ENCODE measurements at regions not wholly inside any gene's neighbourhood (a gene's known extent, or its start where the extent isn't known, plus 50 kb on each side); places are given as distances from the start of the nearest gene placed in this dataset.
A peak's percentile ranks its signal among the peaks of the same experiment; 100 is the strongest.
"Not testable (repeated sequence)": the region's sequence is repeated elsewhere in the genome, so short reads cannot be mapped to it uniquely, and the experiment has no call there.

GRCh38 chr6:27806981-27807440 lies 105.2 kb downstream of the OR2B2 start:
- DNase-seq (ENCODE audit: low spot score): peak; percentile 62

GRCh38 chr6:27805347-27805746 lies 106.8 kb downstream of the OR2B2 start:
- peak; percentile 11 for DNase-seq (ENCODE audit: low spot score)

DNA sequence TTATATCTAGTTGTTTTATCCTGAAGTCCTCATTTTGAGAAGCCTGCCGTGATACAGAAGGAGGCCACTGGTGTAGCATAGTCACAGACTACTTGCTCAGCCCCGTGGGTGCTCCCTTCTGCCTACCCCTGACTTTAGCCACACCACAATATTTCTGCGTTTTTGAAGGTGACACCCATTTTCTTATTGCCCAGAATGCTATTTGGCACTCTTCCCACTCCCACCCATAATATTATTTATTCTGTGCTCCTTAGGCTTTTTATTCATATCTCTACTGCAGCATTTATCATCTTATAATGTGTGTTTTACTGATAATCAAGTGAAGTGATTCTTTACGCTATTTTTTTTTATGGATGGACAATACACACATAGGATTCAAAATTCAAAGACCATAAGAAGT lies 107.3 kb downstream of the OR2B2 start:
- peak; percentile 7 for DNase-seq (ENCODE audit: low spot score)

DNA sequence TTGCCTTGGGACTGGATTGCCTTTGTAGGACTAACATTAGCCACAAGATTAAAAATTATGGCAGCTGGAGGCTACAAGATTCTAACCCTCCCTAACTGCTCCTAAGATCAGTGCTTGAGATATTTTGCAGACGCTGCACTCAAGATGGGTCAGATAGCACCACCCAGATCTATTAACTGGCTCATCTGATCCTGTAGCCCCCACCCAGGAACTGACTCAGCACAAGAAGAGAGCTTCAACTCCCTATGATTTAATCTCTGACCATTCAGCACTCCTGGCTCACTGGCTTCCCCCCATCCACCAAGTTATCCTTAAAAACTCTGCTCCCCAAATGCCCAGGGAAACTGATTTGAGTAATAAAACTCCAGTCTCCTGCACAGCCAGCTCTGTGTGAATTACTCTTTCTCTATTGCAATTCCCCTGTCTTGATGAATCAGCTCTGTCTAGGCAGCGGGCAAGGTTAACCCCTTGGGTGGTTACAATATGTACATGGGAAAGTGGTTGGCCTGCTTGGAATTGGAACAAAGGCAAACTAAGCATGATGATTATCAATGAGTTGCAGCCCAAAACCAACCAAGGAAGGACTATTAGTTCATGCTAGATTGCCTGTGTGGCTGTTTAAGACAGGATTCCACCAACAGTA lies 111.3 kb downstream of the OR2B2 start:
- DNase-seq (ENCODE audit: low spot score): no peak

DNA sequence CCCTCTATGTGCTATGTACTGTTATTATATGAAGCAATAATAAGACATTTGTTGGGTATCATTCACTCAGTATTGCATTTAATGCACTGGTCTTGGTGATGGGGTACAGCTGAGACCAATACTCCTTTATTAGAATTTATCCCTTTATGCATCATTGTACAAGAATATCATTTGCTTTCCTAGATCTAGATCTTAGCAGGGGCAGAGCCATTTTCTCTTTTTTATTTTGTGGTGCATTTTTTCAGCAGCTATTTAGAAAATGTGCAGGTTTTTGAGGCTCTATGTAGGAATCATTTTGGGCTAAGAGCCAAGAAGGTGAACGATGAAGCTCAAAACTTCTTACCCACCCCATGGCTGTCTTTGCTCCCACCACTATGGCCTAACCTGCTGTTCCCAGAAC lies 114.2 kb downstream of the OR2B2 start:
- DNase-seq (ENCODE audit: low spot score): no peak

DNA sequence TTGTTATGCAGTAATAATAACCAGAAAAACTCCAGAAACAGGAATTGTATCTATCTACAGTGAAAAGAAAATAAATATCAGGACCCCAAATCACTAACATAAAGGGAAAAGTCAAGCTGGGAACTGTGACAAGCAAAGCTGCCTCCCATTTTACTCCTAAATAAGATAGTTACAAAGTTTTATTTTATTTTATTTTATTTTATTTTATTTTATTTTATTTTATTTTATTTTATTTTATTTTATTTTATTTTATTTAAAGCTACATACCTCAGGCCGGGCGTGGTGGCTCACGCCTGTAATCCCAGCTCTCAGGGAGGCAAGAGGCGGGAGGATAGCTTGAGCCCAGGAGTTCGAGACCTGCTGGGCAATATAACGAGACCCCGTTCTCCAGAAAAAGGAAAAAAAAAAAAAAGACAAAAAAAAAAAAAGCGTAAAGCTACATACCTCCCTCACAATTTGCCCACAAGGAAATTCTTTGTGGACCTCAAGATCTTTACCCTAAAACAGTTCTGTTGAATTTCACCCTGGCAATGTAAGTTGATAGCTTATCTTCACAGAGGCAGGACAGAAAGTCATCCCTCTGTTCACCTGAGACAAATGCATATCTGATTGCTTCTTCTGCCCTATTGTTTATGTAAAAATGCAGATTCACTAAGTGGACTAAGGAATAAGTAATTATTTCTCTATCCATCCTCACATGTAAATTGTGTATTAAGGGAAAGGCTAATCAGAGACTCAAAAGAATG lies 115.3 kb downstream of the OR2B2 start:
- DNase-seq (ENCODE audit: low spot score): not testable (repeated sequence)

DNA sequence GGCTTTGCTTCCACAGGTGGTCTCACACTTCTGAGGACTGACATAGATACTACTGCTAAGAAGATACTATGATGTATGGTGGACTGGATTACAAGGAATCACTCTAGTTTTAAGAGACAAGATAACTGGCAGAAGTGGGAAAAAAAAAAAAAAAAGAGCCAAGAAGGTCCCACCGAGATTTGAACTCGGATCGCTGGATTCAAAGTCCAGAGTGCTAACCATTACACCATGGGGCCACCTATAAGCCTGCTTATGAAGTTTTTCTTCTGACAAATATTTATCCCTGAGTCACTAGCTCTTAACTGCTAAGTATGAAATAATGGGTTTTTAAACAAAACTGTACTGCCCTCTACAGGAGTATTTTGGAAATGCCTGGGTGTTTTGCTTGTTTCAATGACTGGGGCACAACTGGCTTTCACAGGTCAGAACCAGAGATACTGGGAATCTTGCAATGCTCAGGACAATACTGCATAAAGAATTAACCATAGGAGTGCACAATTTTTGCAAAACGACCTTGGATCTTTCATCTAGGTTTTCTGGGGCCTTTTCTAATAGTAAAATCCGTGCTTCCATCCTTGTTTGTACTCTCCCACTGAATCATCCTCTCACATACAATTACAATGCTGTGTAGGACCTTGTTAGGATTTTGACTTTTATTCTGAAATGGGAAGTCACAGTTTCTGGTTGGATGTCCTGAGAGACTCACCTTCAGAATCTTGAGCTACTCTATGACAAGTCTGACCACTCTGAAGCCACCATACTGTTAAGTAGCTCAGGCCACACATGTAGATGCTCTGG lies 116.3 kb downstream of the OR2B2 start:
- DNase-seq (ENCODE audit: low spot score): peak; percentile 98

DNA sequence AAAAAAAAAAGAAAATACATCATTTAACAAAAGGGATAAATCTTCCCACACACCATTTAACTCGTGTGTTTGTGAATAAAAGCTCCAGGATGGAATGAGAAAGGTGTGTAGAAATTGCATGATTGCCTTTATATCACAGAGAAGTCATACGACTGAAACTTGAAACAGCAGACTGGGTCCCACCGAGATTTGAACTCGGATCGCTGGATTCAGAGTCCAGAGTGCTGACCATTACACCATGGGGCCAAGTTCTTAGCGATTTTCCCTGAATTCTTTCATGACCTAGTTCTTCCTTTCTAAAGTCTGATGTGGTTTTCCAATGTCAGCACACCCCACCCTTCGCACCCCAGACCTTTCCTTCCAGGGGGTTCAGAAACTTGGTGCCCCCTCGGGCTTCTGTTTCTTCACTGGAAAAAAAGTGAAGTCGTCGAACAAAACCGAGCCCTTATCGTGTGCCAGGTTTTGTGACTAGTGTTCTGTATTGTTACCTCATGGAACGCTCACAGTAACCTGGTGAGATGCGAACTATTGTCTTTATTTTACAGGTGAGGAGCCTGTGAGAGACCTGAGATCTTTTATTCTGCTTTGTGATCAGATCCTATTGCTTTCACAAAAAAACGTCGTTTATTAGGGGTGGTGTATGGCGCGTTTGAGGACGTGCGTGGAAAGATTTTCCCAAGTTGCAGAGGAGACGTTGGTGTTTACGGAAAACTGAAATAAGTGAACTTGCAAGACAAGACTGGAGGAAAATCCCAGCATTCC lies 120.8 kb downstream of the OR2B2 start:
- DNase-seq (ENCODE audit: low spot score): peak; percentile 62

DNA sequence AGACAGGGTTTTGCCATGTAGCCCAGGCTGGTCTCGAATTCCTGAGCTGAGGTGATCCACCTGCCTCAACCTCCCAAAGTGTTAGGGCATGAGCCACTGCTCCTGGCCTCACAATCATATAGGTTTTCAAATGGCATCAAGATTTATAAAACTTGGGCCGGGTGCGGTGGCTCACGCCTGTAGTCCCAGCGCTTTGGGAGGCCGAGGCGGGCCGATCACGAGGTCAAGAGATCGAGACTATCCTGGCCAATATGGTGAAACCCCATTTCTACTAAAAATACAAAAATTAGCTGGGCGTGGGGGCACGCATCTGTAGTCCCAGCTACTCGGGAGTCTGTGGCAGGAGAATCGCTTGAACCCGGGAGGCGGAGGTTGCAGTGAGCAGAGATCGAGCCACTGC lies 123.8 kb downstream of the OR2B2 start:
- not testable (repeated sequence) for DNase-seq (ENCODE audit: low spot score)

DNA sequence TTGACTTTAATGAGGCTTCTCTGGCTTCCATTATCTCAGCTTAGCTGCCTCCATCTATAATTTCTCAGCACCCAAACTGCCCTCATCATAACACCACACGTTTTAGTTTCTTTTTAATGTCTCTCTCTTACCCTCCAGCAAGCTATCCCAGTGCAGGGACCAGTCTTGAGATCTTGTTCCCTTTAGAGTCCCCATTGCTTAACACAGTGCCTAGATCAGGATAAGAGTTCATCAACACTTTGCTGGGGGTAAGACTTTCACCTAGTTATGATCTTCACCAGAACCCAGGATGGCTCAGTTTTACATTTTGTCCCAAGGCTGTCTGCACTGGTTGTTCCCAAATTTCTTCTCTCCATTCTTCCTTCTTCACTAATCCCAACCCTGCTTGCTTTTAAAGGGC lies 126.1 kb downstream of the OR2B2 start:
- DNase-seq (ENCODE audit: low spot score): no peak

DNA sequence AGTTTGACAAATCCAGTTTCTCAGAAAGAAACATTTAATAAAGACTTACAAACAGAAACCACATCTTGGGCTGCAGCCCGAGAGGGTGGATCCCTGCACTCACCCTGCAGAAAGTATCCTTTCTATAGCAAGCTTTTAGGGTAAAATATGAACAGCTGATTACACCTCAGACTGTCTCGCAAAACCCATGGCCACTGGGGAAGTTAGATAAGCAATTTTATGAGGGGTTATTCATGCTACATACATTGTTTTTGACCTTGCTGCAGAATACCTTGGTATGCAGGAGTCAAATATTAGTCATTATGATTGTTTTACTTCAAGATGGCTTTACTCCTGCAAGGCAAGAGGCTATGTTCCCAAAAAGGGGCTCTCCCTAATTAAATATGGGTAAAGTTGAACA lies 126.9 kb downstream of the OR2B2 start:
- DNase-seq (ENCODE audit: low spot score): no peak

- no peak for DNase-seq (ENCODE audit: low spot score)
These were observed 129.4 kb downstream of the OR2B2 start for GRCh38 chr6:27782748-27783147.

DNA sequence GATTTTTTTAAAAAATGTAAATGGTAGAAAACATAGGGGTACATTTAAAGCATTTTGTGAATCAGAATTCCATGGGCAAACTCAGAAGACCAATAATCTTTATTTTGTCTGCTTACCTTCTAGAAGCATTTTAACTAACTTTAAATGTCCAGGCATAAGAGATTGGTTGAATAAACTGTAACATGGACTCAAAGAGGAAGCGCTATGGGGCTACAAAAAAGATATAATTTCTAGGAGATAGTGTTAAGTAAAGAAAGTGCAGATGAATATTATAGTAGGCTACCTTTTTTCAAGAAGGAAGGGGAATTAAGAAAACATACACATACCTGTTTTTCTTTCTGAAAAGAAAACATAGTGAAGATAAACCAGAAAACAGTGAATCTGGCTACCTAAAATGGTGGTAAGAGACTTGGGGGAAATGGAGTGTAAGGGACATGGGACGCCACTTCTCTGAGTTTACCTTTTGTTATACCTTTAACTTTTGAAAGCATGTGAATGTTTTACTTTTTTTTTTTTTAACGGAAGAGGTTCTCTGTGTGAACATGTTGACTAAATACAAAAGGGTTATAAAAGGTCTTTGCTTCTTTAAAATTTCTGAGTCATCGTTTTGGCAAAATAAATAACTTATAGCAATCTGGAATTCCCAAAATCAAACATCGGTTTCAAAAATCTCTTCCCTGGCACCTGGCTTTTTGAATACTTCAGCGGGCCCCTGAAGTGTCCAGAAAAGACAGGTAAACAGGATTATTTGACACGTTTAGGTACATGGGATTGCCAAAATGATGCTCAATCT lies 133.4 kb downstream of the OR2B2 start:
- no peak for DNase-seq (ENCODE audit: low spot score)

DNA sequence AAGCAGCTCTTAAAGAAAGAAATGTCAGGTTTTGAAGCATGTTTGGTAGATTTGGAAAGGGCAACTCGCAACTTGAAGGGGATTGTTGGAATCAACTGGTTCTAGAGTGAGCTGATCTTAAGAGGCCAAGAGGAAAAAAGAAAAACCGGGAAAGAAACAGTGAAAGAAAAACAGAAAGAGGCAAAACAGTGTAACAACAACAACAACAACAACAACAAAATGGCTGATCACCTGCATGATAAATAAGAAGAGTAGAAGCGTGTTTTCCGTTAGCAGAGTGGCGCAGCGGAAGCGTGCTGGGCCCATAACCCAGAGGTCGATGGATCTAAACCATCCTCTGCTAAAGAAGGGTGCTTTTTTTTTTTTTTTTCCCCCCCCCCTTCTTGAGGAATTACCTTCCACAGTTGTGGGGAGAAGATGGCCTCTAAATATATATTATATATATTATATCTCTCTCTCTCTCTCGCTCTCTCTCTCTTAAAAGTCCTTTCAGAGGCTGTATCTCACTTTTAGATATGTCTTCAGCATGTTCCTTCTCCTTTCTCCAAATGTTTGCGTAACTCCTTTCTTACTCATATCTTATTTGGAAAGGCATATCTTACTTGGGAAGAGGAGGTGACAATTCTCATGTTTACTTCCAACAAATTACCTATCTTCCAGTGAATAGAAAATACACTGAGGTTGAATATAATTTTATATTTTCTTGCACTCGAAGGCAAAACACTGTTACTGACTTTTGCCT lies 134.4 kb downstream of the OR2B2 start:
- DNase-seq (ENCODE audit: low spot score): no peak

DNA sequence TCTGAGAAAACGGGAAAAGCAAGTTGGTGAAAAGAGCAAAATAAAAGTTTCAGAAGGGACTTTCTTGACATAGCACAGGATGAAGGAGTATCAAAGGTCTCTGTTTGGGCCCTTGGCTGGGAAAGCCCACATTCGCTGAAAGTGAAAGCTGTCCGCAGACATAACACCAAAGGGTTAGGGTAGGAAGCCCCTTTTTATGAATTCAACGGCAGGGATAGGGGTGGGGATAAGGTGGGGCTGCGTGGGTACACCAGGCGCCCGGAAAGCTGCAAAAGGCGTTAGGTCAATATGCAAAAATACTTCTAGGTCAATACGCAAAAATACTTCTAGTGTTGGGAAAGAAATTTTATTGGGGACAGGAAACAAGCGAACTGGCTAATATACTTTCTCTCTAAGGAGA lies 135.1 kb downstream of the OR2B2 start:
- no peak for DNase-seq (ENCODE audit: low spot score)

GRCh38 chr6:27776504-27776903 lies 135.7 kb downstream of the OR2B2 start:
- DNase-seq (ENCODE audit: low spot score): no peak

DNA sequence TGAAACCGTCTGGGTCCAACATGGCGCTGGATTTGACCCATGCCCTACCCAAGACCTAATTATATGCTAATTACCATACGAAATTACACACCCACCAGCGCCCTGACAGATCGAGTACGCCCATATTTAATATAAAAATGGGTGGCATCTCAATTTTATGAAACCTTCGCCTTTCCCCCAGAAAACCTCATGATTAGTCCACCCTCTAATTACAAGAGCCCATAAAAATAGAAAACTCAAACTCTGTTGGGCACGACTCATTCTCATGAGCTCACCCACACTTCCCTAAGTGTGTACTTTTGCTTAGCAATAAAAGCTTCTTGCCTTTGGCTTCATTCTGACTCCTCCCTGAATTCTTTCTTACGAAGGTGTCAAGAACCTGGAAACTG lies 136.4 kb downstream of the OR2B2 start:
- DNase-seq (ENCODE audit: low spot score): no peak

- not testable (repeated sequence) for DNase-seq (ENCODE audit: low spot score)
These were observed 136.9 kb downstream of the OR2B2 start for GRCh38 chr6:27775138-27775795.

GRCh38 chr6:27774264-27774600 lies 138.0 kb downstream of the OR2B2 start:
- DNase-seq (ENCODE audit: low spot score): not testable (repeated sequence)
